GM12878 (cell line): ENCODE measurements at regions not wholly inside any gene's neighbourhood (a gene's known extent, or its start where the extent isn't known, plus 50 kb on each side); places are given as distances from the start of the nearest gene placed in this dataset.

ENCODE experiments used
- ATAC-seq: fragments of 200-7000 bp; cut with Tn5 transposase; 3 replicates; pipeline ENCODE4 v1.9.1; 2020; ENCODE audit warnings: mild to moderate bottlenecking, moderate library complexity
- BruUV-seq: library from RNA; stranded (reverse); fragments of 400-500 nt; replicated peaks from 2 replicates; lab custom pipeline; 2021; lab: Mats Ljungman, UMichigan
- CTCF ChIA-PET: fragments of 300-600 bp; sonication (Branson Sonifier 250); formaldehyde crosslinking; extraction: SDS; loops from one replicate; lab custom pipeline; 2021; ENCODE audit warnings: inconsistent platforms; lab: Yijun Ruan, JAX
- POLR2A ChIA-PET: fragments of 350-600 bp; formaldehyde crosslinking; extraction: SDS; loops from one replicate; lab custom pipeline; 2021; ENCODE audit warnings: inconsistent platforms; lab: Charles Lee
- RAD21 ChIA-PET: fragments of 300-600 bp; sonication (Branson Sonifier 250); formaldehyde crosslinking; loops from one replicate; lab custom pipeline; 2023; ENCODE audit warnings: antibody characterized with exemption; ENCODE audit not compliant: unreplicated experiment; lab: Charles Lee
- SMC1A ChIA-PET: fragments of 300-600 bp; sonication (Branson Sonifier 250); formaldehyde crosslinking; loops from one replicate; lab custom pipeline; 2023; ENCODE audit not compliant: unreplicated experiment, uncharacterized antibody; lab: Charles Lee
- DNase-seq: peaks from one replicate; pipeline ENCODE4 v3.0.0-alpha.2; 2011; ENCODE audit warnings: low read depth, low spot score
- FAIRE-seq: peaks from 3 replicates; lab custom pipeline; 2011; peaks lifted over from hg19 to GRCh38; lab: Jason Lieb, UNC
- H2AFZ ChIP-seq: 2 replicates; pipeline ENCODE4 v1.6.0; 2011; ENCODE audit warnings: low read depth, low read length, control low read depth; ENCODE audit not compliant: control insufficient read depth
- H3K27ac ChIP-seq: 2 replicates; pipeline ENCODE4 v1.5.1; 2011; ENCODE audit warnings: control low read depth; ENCODE audit not compliant: control insufficient read depth, insufficient read depth
- H3K27me3 ChIP-seq, 2 experiments: replicated peaks in 1 of 2; 2 replicates each; pipeline versions ENCODE4 v1.6.0 to v1.6.1; 2011; ENCODE audit warnings: low read length in 1 of 2; ENCODE audit not compliant: control insufficient read depth in 2 of 2, insufficient read depth in 2 of 2
- H3K36me3 ChIP-seq, 2 experiments: 2 replicates each; pipeline ENCODE4 v1.5.1; 2011; ENCODE audit warnings: low read length in 1 of 2; ENCODE audit not compliant: control insufficient read depth in 2 of 2, insufficient read depth in 2 of 2
- H3K4me1 ChIP-seq: 2 replicates; pipeline ENCODE4 v1.6.1; 2011; ENCODE audit warnings: mild to moderate bottlenecking, low read length, moderate library complexity, mixed read lengths; ENCODE audit not compliant: control insufficient read depth, insufficient read depth
- H3K4me2 ChIP-seq: 2 replicates; pipeline ENCODE4 v1.6.0; 2011; ENCODE audit warnings: control low read depth; ENCODE audit not compliant: control insufficient read depth, insufficient read depth
- H3K4me3 ChIP-seq: fragments of 200-600 bp; sonication (generic); 2 replicates; pipeline ENCODE4 v1.5.1; 2016
- H3K79me2 ChIP-seq: 2 replicates; pipeline ENCODE4 v1.6.0; 2011; ENCODE audit warnings: low read length; ENCODE audit not compliant: control insufficient read depth, insufficient read depth
- H3K9ac ChIP-seq: 2 replicates; pipeline ENCODE4 v1.8.0; 2011; ENCODE audit warnings: low read length, control low read depth, mixed read lengths; ENCODE audit not compliant: control insufficient read depth, insufficient read depth
- H3K9me3 ChIP-seq: replicated peaks from 3 replicates; pipeline ENCODE4 v1.5.1; 2011; ENCODE audit warnings: mild to moderate bottlenecking, low read length; ENCODE audit not compliant: control insufficient read depth, insufficient read depth
- H4K20me1 ChIP-seq: 2 replicates; pipeline ENCODE4 v1.6.0; 2011; ENCODE audit not compliant: control insufficient read depth, insufficient read depth
- DPF2 ChIP-seq: fragments of 450-650 bp; IDR thresholded peaks from 2 replicates; pipeline ENCODE4 v1.6.1; 2017; ENCODE audit warnings: mild to moderate bottlenecking
- EP300 ChIP-seq, 2 experiments: fragments of 150-350 bp in 1 of 2; IDR thresholded peaks; 2 replicates each; pipeline ENCODE4 v1.6.1; 2011 to 2012; ENCODE audit warnings: low read depth in 2 of 2, low read length in 2 of 2, borderline replicate concordance in 1 of 2, improper control_type of control experiment in 1 of 2, inconsistent platforms in 1 of 2; ENCODE audit not compliant: control insufficient read depth in 1 of 2
- ETV6 ChIP-seq, 2 experiments: fragments of 450-650 bp in 1 of 2; IDR thresholded peaks in 1 of 2; conservative IDR thresholded peaks in 1 of 2; 2 replicates each; pipeline ENCODE4 v1.6.1; 2014; ENCODE audit warnings: antibody characterized with exemption in 1 of 2, borderline replicate concordance in 1 of 2, low read depth in 1 of 2, mild to moderate bottlenecking in 1 of 2, moderate library complexity in 1 of 2
- MTA2 ChIP-seq: fragments of 450-650 bp; IDR thresholded peaks from 2 replicates; pipeline ENCODE4 v1.6.1; 2016; ENCODE audit warnings: low read depth, mild to moderate bottlenecking, moderate library complexity
- MYB ChIP-seq: fragments of 150-350 bp; IDR thresholded peaks from 2 replicates; pipeline ENCODE4 v1.6.1; 2014; ENCODE audit warnings: mild to moderate bottlenecking, low read depth, low read length, borderline replicate concordance
- SKIL ChIP-seq: fragments of 450-650 bp; IDR thresholded peaks from 2 replicates; pipeline ENCODE4 v1.6.1; 2017; ENCODE audit warnings: mild to moderate bottlenecking, low read depth, inconsistent platforms; ENCODE audit not compliant: poor library complexity, severe bottlenecking
- SMC3 ChIP-seq: IDR thresholded peaks from 2 replicates; pipeline ENCODE4 v1.6.1; 2011; ENCODE audit warnings: low read length, improper control_type of control experiment, borderline replicate concordance
- SPI1 ChIP-seq: IDR thresholded peaks from 2 replicates; pipeline ENCODE4 v1.6.1; 2011; ENCODE audit warnings: low read depth, mild to moderate bottlenecking, low read length, moderate library complexity, borderline replicate concordance; ENCODE audit not compliant: insufficient read depth
- TCF3 ChIP-seq: IDR thresholded peaks from 2 replicates; pipeline ENCODE4 v1.6.1; 2012; ENCODE audit warnings: low read depth, mild to moderate bottlenecking, low read length, borderline replicate concordance; ENCODE audit not compliant: insufficient read depth
- ZNF24 ChIP-seq: fragments of 450-650 bp; IDR thresholded peaks from 2 replicates; pipeline ENCODE4 v1.6.1; 2017; ENCODE audit warnings: antibody characterized with exemption, mild to moderate bottlenecking
- in situ Hi-C: fragments of 300-500 bp; cut with MboI; formaldehyde crosslinking; loops from 9 replicates; pipeline ENCODE4 v1.14.3; 2018; ENCODE audit warnings: mixed read lengths
- intact Hi-C: fragments of 100-400 bp; cut with micrococcal nuclease; formaldehyde crosslinking; loops from one replicate; pipeline ENCODE4 v1.14.2; 2022; ENCODE audit not compliant: unreplicated experiment
- TF ChIP-seq, protein P1 (sequence below): fragments of 450-650 bp; formaldehyde crosslinking; IDR thresholded peaks from 2 replicates; pipeline ENCODE4 v1.4.0; 2022; ENCODE audit warnings: mild to moderate bottlenecking, moderate library complexity

DNA sequence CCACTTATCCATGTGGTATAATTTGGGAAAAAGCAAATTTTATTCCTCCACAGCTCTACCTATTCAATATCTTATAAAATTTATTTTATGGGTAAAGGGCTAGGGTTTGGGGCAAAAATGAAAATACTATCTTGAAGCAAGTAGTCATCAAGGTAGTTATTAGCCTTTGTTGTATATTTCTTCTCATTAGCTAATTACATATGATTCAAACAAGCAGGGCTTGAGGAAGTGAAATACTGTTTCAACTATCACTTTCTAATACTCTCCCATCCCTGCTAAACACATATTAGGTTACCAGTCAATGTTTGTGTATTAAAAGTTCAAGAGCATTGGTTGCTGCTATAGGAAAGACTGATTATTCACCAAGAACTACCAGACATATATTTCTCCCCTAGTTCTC, 517.3 kb downstream of the METTL15 start:
- DNase-seq (no peak), FAIRE-seq (no peak), ATAC-seq (peak; percentile 79)
- no peaks in the 10 kb centered on the region for H3K79me2 ChIP-seq
- no peak overlapping the region for H3K4me2 ChIP-seq
- ChIA-PET SMC1A (no interaction called here), CTCF (no interaction called here), POLR2A (no interaction called here), RAD21 (no interaction called here)
- no peaks in the 10 kb centered on the region for H3K36me3 ChIP-seq
- no peak overlapping the region for H3K4me3 ChIP-seq
- no peak overlapping the region for H3K9ac ChIP-seq
- in situ Hi-C loops = no loop called here
- no peak overlapping the region for H2AFZ ChIP-seq
- no TSS peak for BruUV-seq
- no peaks in the 10 kb centered on the region for H3K9me3 ChIP-seq
- intact Hi-C loops = no loop called here
- no peaks in the 10 kb centered on the region for H3K27me3 ChIP-seq
- H3K27ac ChIP-seq = no peak overlapping the region
- no peaks in the 10 kb centered on the region for H3K4me1 ChIP-seq
- no peaks in the 10 kb centered on the region for H4K20me1 ChIP-seq
- TF ChIP-seq, protein P1, sequence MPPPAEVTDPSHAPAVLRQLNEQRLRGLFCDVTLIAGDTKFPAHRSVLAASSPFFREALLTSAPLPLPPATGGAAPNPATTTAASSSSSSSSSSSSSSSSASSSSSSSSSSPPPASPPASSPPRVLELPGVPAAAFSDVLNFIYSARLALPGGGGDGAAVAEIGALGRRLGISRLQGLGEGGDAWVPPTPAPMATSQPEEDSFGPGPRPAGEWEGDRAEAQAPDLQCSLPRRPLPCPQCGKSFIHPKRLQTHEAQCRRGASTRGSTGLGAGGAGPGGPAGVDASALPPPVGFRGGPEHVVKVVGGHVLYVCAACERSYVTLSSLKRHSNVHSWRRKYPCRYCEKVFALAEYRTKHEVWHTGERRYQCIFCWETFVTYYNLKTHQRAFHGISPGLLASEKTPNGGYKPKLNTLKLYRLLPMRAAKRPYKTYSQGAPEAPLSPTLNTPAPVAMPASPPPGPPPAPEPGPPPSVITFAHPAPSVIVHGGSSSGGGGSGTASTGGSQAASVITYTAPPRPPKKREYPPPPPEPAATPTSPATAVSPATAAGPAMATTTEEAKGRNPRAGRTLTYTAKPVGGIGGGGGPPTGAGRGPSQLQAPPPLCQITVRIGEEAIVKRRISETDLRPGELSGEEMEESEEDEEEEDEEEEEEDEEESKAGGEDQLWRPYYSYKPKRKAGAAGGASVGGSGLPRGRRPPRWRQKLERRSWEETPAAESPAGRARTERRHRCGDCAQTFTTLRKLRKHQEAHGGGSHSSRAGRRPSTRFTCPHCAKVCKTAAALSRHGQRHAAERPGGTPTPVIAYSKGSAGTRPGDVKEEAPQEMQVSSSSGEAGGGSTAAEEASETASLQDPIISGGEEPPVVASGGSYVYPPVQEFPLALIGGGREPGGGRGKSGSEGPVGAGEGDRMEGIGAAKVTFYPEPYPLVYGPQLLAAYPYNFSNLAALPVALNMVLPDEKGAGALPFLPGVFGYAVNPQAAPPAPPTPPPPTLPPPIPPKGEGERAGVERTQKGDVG (CRISPR knock-in tag) = no peak
- TF ChIP-seq TCF3 (no peak), DPF2 (0 out of 2 replicates have a peak, but pooled peaks have one; percentile 20), EP300 (IDR thresholded peaks at IDR 0.05; ENCODE audit: borderline replicate concordance in 1 of 2, control insufficient read depth in 1 of 2, low read depth in 2 of 2, low read length in 2 of 2) (peak in 1 of 2 experiments; percentile 37; a peak in 1 of 4 replicates), MYB (no peak), MTA2 (peak; percentile 82), SKIL (peak; percentile 2), SPI1 (0 out of 2 replicates have a peak, but pooled peaks have one; percentile 13), ETV6 (conservative IDR thresholded peaks at IDR 0.05 in 1 of 2, IDR thresholded peaks at IDR 0.05 in 1 of 2; ENCODE audit: borderline replicate concordance in 1 of 2, low read depth in 1 of 2) (no peak), ZNF24 (0 out of 2 replicates have a peak, but pooled peaks have one; percentile 17), SMC3 (no peak)
